Activated CD8-positive, alpha-beta memory T cell treated with anti-CD3 and anti-CD28 coated beads for 36 hours (primary cell): ENCODE measurements at regions not wholly inside any gene's neighbourhood (a gene's known extent, or its start where the extent isn't known, plus 50 kb on each side); places are given as distances from the start of the nearest gene placed in this dataset.

Source experiments
- CTCF ChIA-PET: fragments of 350-600 bp; sonication (Branson Sonifier 250); formaldehyde crosslinking; loops from one replicate; lab custom pipeline; 2021; ENCODE audit warnings: antibody characterized with exemption; lab: Charles Lee
- POLR2A ChIA-PET: fragments of 350-600 bp; sonication (Branson Sonifier 250); formaldehyde crosslinking; loops from one replicate; lab custom pipeline; 2021; ENCODE audit warnings: antibody characterized with exemption; lab: Charles Lee

GRCh38 chr11:134545521-134545920, 133.5 kb upstream of the B3GAT1 start:
- CTCF ChIA-PET = no interaction called here

GRCh38 chr11:134544095-134544815, 132.2 kb upstream of the B3GAT1 start:
- ChIA-PET POLR2A (no interaction called here), CTCF (interaction anchor here (1.1 kb wide), 1 partner anchor 9 kb away, joined by 3 read pairs; no protein-coding TSS in a partner anchor)

More at GRCh38 chr11:134545521-134545920, 133.5 kb upstream of the B3GAT1 start:
- POLR2A ChIA-PET = no interaction called here

- CTCF ChIA-PET = interaction anchor here (1.1 kb wide), 1 partner anchor 9 kb away, joined by 3 read pairs; no protein-coding TSS in a partner anchor
- POLR2A ChIA-PET = no interaction called here
These were observed 131.6 kb upstream of the B3GAT1 start for GRCh38 chr11:134543645-134544044.

- POLR2A ChIA-PET = no interaction called here
- CTCF ChIA-PET = interaction anchor here (1.1 kb wide), 1 partner anchor 10 kb away, joined by 3 read pairs; no protein-coding TSS in a partner anchor
These were observed 131.2 kb upstream of the B3GAT1 start for GRCh38 chr11:134543241-134543640.

- ChIA-PET CTCF (no interaction called here), POLR2A (no interaction called here)
These were observed 130.5 kb upstream of the B3GAT1 start for GRCh38 chr11:134542401-134543165.

GRCh38 chr11:134541951-134542350, 129.9 kb upstream of the B3GAT1 start:
- CTCF ChIA-PET = no interaction called here
- POLR2A ChIA-PET = no interaction called here

GRCh38 chr11:134541355-134541754, 129.3 kb upstream of the B3GAT1 start:
- CTCF ChIA-PET = no interaction called here
- POLR2A ChIA-PET = no interaction called here

GRCh38 chr11:134539285-134539684, 127.2 kb upstream of the B3GAT1 start:
- ChIA-PET POLR2A (no interaction called here), CTCF (no interaction called here)

GRCh38 chr11:134538742-134539141, 126.7 kb upstream of the B3GAT1 start:
- ChIA-PET CTCF (no interaction called here), POLR2A (no interaction called here)

- CTCF ChIA-PET = no interaction called here
- POLR2A ChIA-PET = no interaction called here
These were observed 125.9 kb upstream of the B3GAT1 start for GRCh38 chr11:134537941-134538340.

GRCh38 chr11:134537296-134537695, 125.3 kb upstream of the B3GAT1 start:
- ChIA-PET POLR2A (no interaction called here), CTCF (no interaction called here)

- POLR2A ChIA-PET = no interaction called here
- CTCF ChIA-PET = no interaction called here
These were observed 124.6 kb upstream of the B3GAT1 start for GRCh38 chr11:134536677-134537076.

GRCh38 chr11:134536219-134536618, 124.2 kb upstream of the B3GAT1 start:
- POLR2A ChIA-PET = no interaction called here
- CTCF ChIA-PET = no interaction called here

- ChIA-PET CTCF (no interaction called here), POLR2A (no interaction called here)
These were observed 123.3 kb upstream of the B3GAT1 start for GRCh38 chr11:134535029-134536025.

GRCh38 chr11:134533511-134533910, 121.5 kb upstream of the B3GAT1 start:
- POLR2A ChIA-PET = no interaction called here
- CTCF ChIA-PET = no interaction called here

GRCh38 chr11:134532921-134533421, 120.9 kb upstream of the B3GAT1 start:
- ChIA-PET POLR2A (no interaction called here), CTCF (no interaction called here)

GRCh38 chr11:134532131-134532920, 120.3 kb upstream of the B3GAT1 start:
- CTCF ChIA-PET = no interaction called here
- POLR2A ChIA-PET = no interaction called here

- CTCF ChIA-PET = no interaction called here
- POLR2A ChIA-PET = no interaction called here
These were observed 119.5 kb upstream of the B3GAT1 start for GRCh38 chr11:134531327-134532130.
